Heart right ventricle (tissue), 16 donors: ENCODE measurements at regions not wholly inside any gene's neighbourhood (a gene's known extent, or its start where the extent isn't known, plus 50 kb on each side); places are given as distances from the start of the nearest gene placed in this dataset.

Source experiments
- ATAC-seq, 8 donors: fragments of 200-7000 bp; cut with Tn5 transposase; one replicate each; pipeline ENCODE4 v1.9.1; 2020; ENCODE audit warnings: mild to moderate bottlenecking in 8 of 8, moderate library complexity in 8 of 8, moderate number of reproducible peaks in 1 of 8
- DNase-seq, 2 donors: peaks; one replicate each; pipeline ENCODE4 v3.0.0-alpha.2; 2020
- H3K27ac ChIP-seq, 10 donors: fragments of 200-600 bp; sonication (generic) in 2 of 10; one replicate each; pipeline versions ENCODE4 v1.5.0 to v1.8.0; 2020 to 2022; ENCODE audit warnings: mild to moderate bottlenecking in 3 of 10
- H3K27me3 ChIP-seq, 7 donors: fragments of 200-600 bp; one replicate each; pipeline ENCODE4 v1.8.0; 2021 to 2022; ENCODE audit warnings: mild to moderate bottlenecking in 2 of 7
- H3K36me3 ChIP-seq, 9 donors: fragments of 200-600 bp; sonication (generic) in 1 of 9; one replicate each; pipeline versions ENCODE4 v1.5.0 to v1.8.0; 2020 to 2022; ENCODE audit warnings: mild to moderate bottlenecking in 2 of 9
- H3K4me1 ChIP-seq, 9 donors: fragments of 200-600 bp; sonication (generic) in 1 of 9; one replicate each; pipeline versions ENCODE4 v1.5.0 to v1.8.0; 2020 to 2022; ENCODE audit warnings: mild to moderate bottlenecking in 4 of 9
- H3K4me3 ChIP-seq, 10 donors: fragments of 200-600 bp; sonication (generic) in 2 of 10; one replicate each; pipeline versions ENCODE4 v1.5.0 to v1.8.0; 2020 to 2022; ENCODE audit warnings: mild to moderate bottlenecking in 7 of 10, moderate library complexity in 2 of 10
- H3K9me3 ChIP-seq, 11 donors: fragments of 200-600 bp in 10 of 11; sonication (generic) in 2 of 11; one replicate each; pipeline versions ENCODE4 v1.5.0 to v1.8.0; 2013 to 2022; ENCODE audit warnings: mild to moderate bottlenecking in 2 of 11, control low read depth in 1 of 11, moderate library complexity in 1 of 11
- WGBS, 2 donors: extraction: QIAGEN DNeasy Blood & Tissue Kit; methylation state at CpG; one replicate each; pipeline ENCODE4 v1.1.7; 2013; ENCODE audit warnings: inconsistent platforms in 1 of 2; 5-methylcytosine and 5-hydroxymethylcytosine counted together
- intact Hi-C, 10 donors: fragments of 100-400 bp; cut with DNase I; formaldehyde crosslinking; loops; one replicate each; pipeline versions ENCODE4 v1.11.1 to v1.14.2; 2022
- TF ChIP-seq, protein P1 (sequence below), 9 donors: fragments of 200-600 bp; sonication (generic) in 2 of 9; IDR thresholded peaks; one replicate each; pipeline versions ENCODE4 v1.5.0 to v1.8.0; 2021 to 2022; ENCODE audit warnings: antibody characterized with exemption in 9 of 9, mild to moderate bottlenecking in 5 of 9, moderate library complexity in 1 of 9
- donor health status: Arrhythmogenic right ventricular cardiomyopathy.
- donor health status: ischemic (EF 13 %, LVEDD 7.1; RV severe dilation, severe dysfunction).
- donor health status: healthy with polysubstance abuse.
- donor health status: DM: no; HTN: yes; CAD: no.
- donor health status: DM: no; HTN: no; CAD: no.
- donor health status: ischemic (EF 25% LVEDD 6.9; RV normal size, moderate dysfunction).
- donor health status: ischemic (EF 25% LVEDD 5.7; RV mildly dilated, moderate dysfunction).
- donor health status: healthy.
- donor health status: DM: yes; HTN: yes; CAD: no.
- donor health status: Ischemic cardiomyopathy.
- donor health status: ischemic (EF 35%, LVEDD 5.7; RV mildly dilated, moderate dysfunction).
- donor health status: nonischemic (EF 11% LVEDD 7.7; RV severe dilation, severe dysfunction).
- donor health status: DM: yes; HTN: yes; CAD: no.
- donor health status: PGD.
- donor health status: ischemic (EF 29% LVEDD 5.4; RV normal size, mild dysfunction).
- donor health status: nonischemic (EF 23%, LVEDD 6.1; RV moderate dilation, normal function).

GRCh38 chr11:71125150-71125549, 127.2 kb downstream of the SHANK2 start:
- no peak overlapping the region for H3K4me3 ChIP-seq
- H3K27me3 ChIP-seq = peaks cover 0 to 21% (median 0%) of the 10 kb centered on the region in 7 donors
- H3K4me1 ChIP-seq = peaks cover 0 to 4% (median 0%) of the 10 kb centered on the region in 9 donors
- H3K27ac ChIP-seq = no peak overlapping the region
- ATAC-seq (no peak), DNase-seq (no peak)
- intact Hi-C loops = no loop called here
- TF ChIP-seq, protein P1, sequence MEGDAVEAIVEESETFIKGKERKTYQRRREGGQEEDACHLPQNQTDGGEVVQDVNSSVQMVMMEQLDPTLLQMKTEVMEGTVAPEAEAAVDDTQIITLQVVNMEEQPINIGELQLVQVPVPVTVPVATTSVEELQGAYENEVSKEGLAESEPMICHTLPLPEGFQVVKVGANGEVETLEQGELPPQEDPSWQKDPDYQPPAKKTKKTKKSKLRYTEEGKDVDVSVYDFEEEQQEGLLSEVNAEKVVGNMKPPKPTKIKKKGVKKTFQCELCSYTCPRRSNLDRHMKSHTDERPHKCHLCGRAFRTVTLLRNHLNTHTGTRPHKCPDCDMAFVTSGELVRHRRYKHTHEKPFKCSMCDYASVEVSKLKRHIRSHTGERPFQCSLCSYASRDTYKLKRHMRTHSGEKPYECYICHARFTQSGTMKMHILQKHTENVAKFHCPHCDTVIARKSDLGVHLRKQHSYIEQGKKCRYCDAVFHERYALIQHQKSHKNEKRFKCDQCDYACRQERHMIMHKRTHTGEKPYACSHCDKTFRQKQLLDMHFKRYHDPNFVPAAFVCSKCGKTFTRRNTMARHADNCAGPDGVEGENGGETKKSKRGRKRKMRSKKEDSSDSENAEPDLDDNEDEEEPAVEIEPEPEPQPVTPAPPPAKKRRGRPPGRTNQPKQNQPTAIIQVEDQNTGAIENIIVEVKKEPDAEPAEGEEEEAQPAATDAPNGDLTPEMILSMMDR (IDR thresholded peaks at IDR 0.05) = no peak
- no peaks in the 10 kb centered on the region for H3K36me3 ChIP-seq
- H3K9me3 ChIP-seq = no peaks in the 10 kb centered on the region
- WGBS, 2 donors = 71 to 83% methylated on average over 3 of the region's 3 CpGs

- Histone ChIP-seq H3K27ac (no peak overlapping the region), H3K4me3 (no peak overlapping the region), H3K36me3 (no peaks in the 10 kb centered on the region), H3K4me1 (peaks cover 0 to 6% (median 0%) of the 10 kb centered on the region in 9 donors), H3K27me3 (peaks cover 0 to 21% (median 0%) of the 10 kb centered on the region in 7 donors), H3K9me3 (no peaks in the 10 kb centered on the region)
- WGBS, 2 donors = 85 to 89% methylated on average over 2 of the region's 2 CpGs
- TF ChIP-seq, protein P1 (IDR thresholded peaks at IDR 0.05) = no peak
- no peak for DNase-seq
- ATAC-seq = no peak
- intact Hi-C loops = no loop called here
These were observed 128.2 kb downstream of the SHANK2 start for GRCh38 chr11:71124127-71124526.

GRCh38 chr11:71120471-71120896, 131.9 kb downstream of the SHANK2 start:
- TF ChIP-seq, protein P1 (IDR thresholded peaks at IDR 0.05) = no peak
- Histone ChIP-seq H3K27me3 (peaks cover 0 to 30% (median 6%) of the 10 kb centered on the region in 7 donors), H3K27ac (no peak overlapping the region), H3K4me3 (no peak overlapping the region), H3K4me1 (peaks cover 0 to 6% (median 0%) of the 10 kb centered on the region in 9 donors), H3K36me3 (no peaks in the 10 kb centered on the region), H3K9me3 (no peaks in the 10 kb centered on the region)
- DNase-seq (no peak), ATAC-seq (peak in 1 of 8 donors; percentile 51)
- intact Hi-C loops = no loop called here
- 20 to 22% methylated on average over 7 of the region's 7 CpGs for WGBS, 2 donors

- 73 to 85% methylated on average over 9 of the region's 9 CpGs for WGBS, 2 donors
- Histone ChIP-seq H3K36me3 (no peaks in the 10 kb centered on the region), H3K9me3 (no peaks in the 10 kb centered on the region), H3K4me1 (peaks cover 0 to 6% (median 0%) of the 10 kb centered on the region in 9 donors), H3K4me3 (no peak overlapping the region), H3K27ac (no peak overlapping the region), H3K27me3 (peaks cover 0 to 37% (median 12%) of the 10 kb centered on the region in 7 donors)
- intact Hi-C loops = no loop called here
- ATAC-seq (no peak), DNase-seq (no peak)
- TF ChIP-seq, protein P1 (IDR thresholded peaks at IDR 0.05) = no peak
These were observed 132.6 kb downstream of the SHANK2 start for GRCh38 chr11:71119656-71120269.
